Keratinocyte (primary cell): ENCODE measurements at regions not wholly inside any gene's neighbourhood (a gene's known extent, or its start where the extent isn't known, plus 50 kb on each side); places are given as distances from the start of the nearest gene placed in this dataset.

Experiments
- DNase-seq: peaks from one replicate; pipeline ENCODE4 v3.0.0-alpha.2; 2011; ENCODE audit warnings: low read depth, missing footprints, low spot score
- FAIRE-seq: peaks from 2 replicates; lab custom pipeline; 2011; peaks lifted over from hg19 to GRCh38; lab: Jason Lieb, UNC
- H2AFZ ChIP-seq: 2 replicates; pipeline ENCODE4 v1.6.0; 2012; ENCODE audit warnings: low read length, control low read depth, inconsistent platforms; ENCODE audit not compliant: control insufficient read depth
- H3K27ac ChIP-seq: 2 replicates; pipeline ENCODE4 v1.5.1; 2011; ENCODE audit warnings: low read length; ENCODE audit not compliant: control insufficient read depth, insufficient read depth
- H3K27me3 ChIP-seq: 3 replicates; pipeline ENCODE4 v1.6.0; 2011; ENCODE audit warnings: low read length; ENCODE audit not compliant: control insufficient read depth, insufficient read depth; ENCODE audit errors: extremely low read depth
- H3K36me3 ChIP-seq, 2 experiments: 2 replicates in 1 of 2; 3 replicates in 1 of 2; pipeline ENCODE4 v1.5.1; 2011; ENCODE audit warnings: low read length in 2 of 2, mild to moderate bottlenecking in 1 of 2; ENCODE audit not compliant: control insufficient read depth in 2 of 2, insufficient read depth in 2 of 2; ENCODE audit errors: extremely low read depth in 1 of 2
- H3K4me1 ChIP-seq: 3 replicates; pipeline ENCODE4 v1.5.1; 2011; ENCODE audit warnings: low read length; ENCODE audit not compliant: control insufficient read depth, insufficient read depth; ENCODE audit errors: extremely low read depth
- H3K4me2 ChIP-seq: 3 replicates; pipeline ENCODE4 v1.6.0; 2011; ENCODE audit warnings: low read depth, low read length; ENCODE audit not compliant: control insufficient read depth, insufficient read depth; ENCODE audit errors: extremely low read depth
- H3K4me3 ChIP-seq, 3 experiments: fragments of 200-600 bp in 1 of 3; sonication (generic) in 1 of 3; 2 replicates in 2 of 3; 3 replicates in 1 of 3; pipeline ENCODE4 v1.5.1; 2011 to 2016; ENCODE audit warnings: low read length in 3 of 3, mild to moderate bottlenecking in 3 of 3, control low read depth in 2 of 3, inconsistent platforms in 1 of 3, low read depth in 1 of 3, mixed read lengths in 1 of 3, mixed run types in 1 of 3, moderate library complexity in 1 of 3; ENCODE audit not compliant: control insufficient read depth in 2 of 3, insufficient read depth in 2 of 3; ENCODE audit errors: extremely low read depth in 1 of 3
- H3K79me2 ChIP-seq: 2 replicates; pipeline ENCODE4 v1.6.0; 2012; ENCODE audit warnings: low read length; ENCODE audit not compliant: control insufficient read depth, insufficient read depth
- H3K9ac ChIP-seq: 3 replicates; pipeline ENCODE4 v1.6.0; 2011; ENCODE audit warnings: low read length; ENCODE audit not compliant: control insufficient read depth, insufficient read depth; ENCODE audit errors: extremely low read depth
- H3K9me1 ChIP-seq: 3 replicates; pipeline ENCODE4 v1.6.0; 2011; ENCODE audit warnings: low read length; ENCODE audit not compliant: control insufficient read depth, insufficient read depth; ENCODE audit errors: extremely low read depth
- H3K9me3 ChIP-seq: 2 replicates; pipeline ENCODE4 v1.5.1; 2012; ENCODE audit warnings: low read depth, low read length; ENCODE audit not compliant: control insufficient read depth
- H4K20me1 ChIP-seq: 3 replicates; pipeline ENCODE4 v1.6.0; 2011; ENCODE audit warnings: low read length; ENCODE audit not compliant: control insufficient read depth, insufficient read depth; ENCODE audit errors: extremely low read depth
- EZH2 ChIP-seq: IDR thresholded peaks from one replicate; pipeline ENCODE4 v1.6.1; 2012; ENCODE audit warnings: inconsistent platforms, mild to moderate bottlenecking, low read length, moderate library complexity
- dilution Hi-C: fragments of 300-500 bp; cut with MboI; formaldehyde crosslinking; loops from one replicate; pipeline ENCODE4 v1.7.0; 2020; ENCODE audit warnings: low sequenced_read_pairs; ENCODE audit not compliant: extremely low pct_ligation_motif_present
- TF ChIP-seq, protein P1 (sequence below), 3 experiments: IDR thresholded peaks in 1 of 3; conservative IDR thresholded peaks in 1 of 3; optimal IDR thresholded peaks in 1 of 3; 2 replicates in 2 of 3; 3 replicates in 1 of 3; pipeline versions ENCODE3 to v1.5.1; 2011; ENCODE audit warnings: low read length in 3 of 3, mild to moderate bottlenecking in 3 of 3, moderate library complexity in 2 of 3, control low read depth in 1 of 3, inconsistent platforms in 1 of 3; ENCODE audit not compliant: insufficient read depth in 2 of 3; ENCODE audit errors: extremely low read depth in 1 of 3

DNA sequence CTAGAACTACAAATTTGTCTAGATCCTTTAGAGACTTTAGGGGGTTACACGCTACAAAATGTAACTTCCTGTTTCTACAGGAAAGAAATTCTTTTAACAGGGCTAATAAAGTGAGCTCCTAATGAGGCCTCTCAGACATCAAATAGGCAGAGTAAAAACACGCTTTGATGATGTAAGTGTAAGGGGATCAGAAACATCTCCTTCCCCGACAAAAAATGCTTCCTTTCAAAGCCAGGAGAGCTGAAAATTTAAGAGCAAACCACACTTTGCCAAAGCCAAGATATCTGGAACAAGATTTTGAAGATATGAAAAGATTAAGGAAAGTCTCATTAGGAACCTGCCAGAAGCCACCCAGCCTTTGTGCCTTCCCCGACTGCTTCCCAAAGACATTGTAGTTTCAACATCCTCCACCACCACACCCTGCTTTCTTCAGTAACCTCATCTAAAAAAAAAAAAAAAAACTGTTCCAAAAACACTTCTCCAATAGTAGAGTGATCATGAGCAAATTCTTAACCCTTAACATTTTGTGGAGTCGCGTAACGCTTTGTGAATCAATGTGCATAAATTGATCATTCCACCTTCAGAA is 505.0 kb upstream of the THBS1 start:
- Histone ChIP-seq H3K27me3 (no peaks in the 10 kb centered on the region), H3K9me3 (no peaks in the 10 kb centered on the region), H4K20me1 (no peaks in the 10 kb centered on the region), H3K79me2 (no peaks in the 10 kb centered on the region), H3K36me3 (no peaks in the 10 kb centered on the region), H3K4me1 (peaks cover 9% of the 10 kb centered on the region), H3K9me1 (no peaks in the 10 kb centered on the region), H2AFZ (no peak overlapping the region), H3K4me2 (no peak overlapping the region), H3K9ac (no peak overlapping the region), H3K4me3 (no peak overlapping the region), H3K27ac (no peak overlapping the region)
- dilution Hi-C loops = no loop called here
- DNase-seq (no peak), FAIRE-seq (no peak)
- no peak for TF ChIP-seq EZH2
- TF ChIP-seq, protein P1, sequence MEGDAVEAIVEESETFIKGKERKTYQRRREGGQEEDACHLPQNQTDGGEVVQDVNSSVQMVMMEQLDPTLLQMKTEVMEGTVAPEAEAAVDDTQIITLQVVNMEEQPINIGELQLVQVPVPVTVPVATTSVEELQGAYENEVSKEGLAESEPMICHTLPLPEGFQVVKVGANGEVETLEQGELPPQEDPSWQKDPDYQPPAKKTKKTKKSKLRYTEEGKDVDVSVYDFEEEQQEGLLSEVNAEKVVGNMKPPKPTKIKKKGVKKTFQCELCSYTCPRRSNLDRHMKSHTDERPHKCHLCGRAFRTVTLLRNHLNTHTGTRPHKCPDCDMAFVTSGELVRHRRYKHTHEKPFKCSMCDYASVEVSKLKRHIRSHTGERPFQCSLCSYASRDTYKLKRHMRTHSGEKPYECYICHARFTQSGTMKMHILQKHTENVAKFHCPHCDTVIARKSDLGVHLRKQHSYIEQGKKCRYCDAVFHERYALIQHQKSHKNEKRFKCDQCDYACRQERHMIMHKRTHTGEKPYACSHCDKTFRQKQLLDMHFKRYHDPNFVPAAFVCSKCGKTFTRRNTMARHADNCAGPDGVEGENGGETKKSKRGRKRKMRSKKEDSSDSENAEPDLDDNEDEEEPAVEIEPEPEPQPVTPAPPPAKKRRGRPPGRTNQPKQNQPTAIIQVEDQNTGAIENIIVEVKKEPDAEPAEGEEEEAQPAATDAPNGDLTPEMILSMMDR (optimal IDR thresholded peaks at IDR 0.05 in 1 of 3, IDR thresholded peaks at IDR 0.05 in 1 of 3, conservative IDR thresholded peaks at IDR 0.05 in 1 of 3; ENCODE audit: extremely low read depth in 1 of 3, insufficient read depth in 2 of 3, low read length in 3 of 3) = no peak

DNA sequence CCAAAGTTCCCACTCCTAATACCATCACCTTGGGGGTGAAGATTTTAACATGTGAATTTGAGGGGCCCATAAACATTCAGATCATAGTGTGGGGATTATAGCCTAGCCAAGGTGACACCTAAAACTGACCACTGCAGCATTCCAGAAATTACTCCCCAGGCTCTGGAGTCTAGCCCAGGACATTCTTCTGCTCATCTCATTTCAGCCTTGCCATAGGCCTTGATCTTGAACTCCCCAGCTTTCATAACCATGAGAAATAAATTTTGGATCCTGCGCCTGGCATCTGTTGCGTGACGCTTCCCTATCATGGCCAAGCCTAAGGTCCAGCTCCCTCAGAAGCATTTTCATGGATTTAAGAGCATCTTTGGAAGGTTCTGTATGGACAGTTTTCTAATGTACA is 502.9 kb upstream of the THBS1 start:
- no peaks in the 10 kb centered on the region for H3K9me1 ChIP-seq
- FAIRE-seq (no peak), DNase-seq (no peak)
- H3K9me3 ChIP-seq = no peaks in the 10 kb centered on the region
- no peak overlapping the region for H3K4me3 ChIP-seq
- dilution Hi-C loops = no loop called here
- H3K27me3 ChIP-seq = no peaks in the 10 kb centered on the region
- no peak overlapping the region for H3K4me2 ChIP-seq
- H3K9ac ChIP-seq = no peak overlapping the region
- H3K4me1 ChIP-seq = peaks cover 9% of the 10 kb centered on the region
- no peaks in the 10 kb centered on the region for H4K20me1 ChIP-seq
- no peaks in the 10 kb centered on the region for H3K36me3 ChIP-seq
- H3K27ac ChIP-seq = no peak overlapping the region
- no peaks in the 10 kb centered on the region for H3K79me2 ChIP-seq
- no peak overlapping the region for H2AFZ ChIP-seq
- TF ChIP-seq, protein P1 (optimal IDR thresholded peaks at IDR 0.05 in 1 of 3, IDR thresholded peaks at IDR 0.05 in 1 of 3, conservative IDR thresholded peaks at IDR 0.05 in 1 of 3; ENCODE audit: extremely low read depth in 1 of 3, insufficient read depth in 2 of 3, low read length in 3 of 3) = no peak
- no peak for TF ChIP-seq EZH2
